ENCODE measurements at regions not wholly inside any gene's neighbourhood (a gene's known extent, or its start where the extent isn't known, plus 50 kb on each side); places are given as distances from the start of the nearest gene placed in this dataset.

- Histone ChIP-seq H3K27ac (ENCODE audit: insufficient read depth, low read depth, low read length) (no peak overlapping the region), H3K9ac (replicated peaks; ENCODE audit: extremely low read depth, insufficient read depth, low read length) (no peak overlapping the region), H3K9me1 (replicated peaks; ENCODE audit: control insufficient read depth, extremely low read depth, insufficient read depth, low read length) (no peaks in the 10 kb centered on the region), H3K9me3 (replicated peaks; ENCODE audit: control insufficient read depth, insufficient read depth, low read length) (no peaks in the 10 kb centered on the region), H3K27me3 (ENCODE audit: control insufficient read depth in 2 of 2, insufficient read depth in 2 of 2, low read length in 2 of 2) (no peaks in the 10 kb centered on the region), H3K79me2 (ENCODE audit: control insufficient read depth, insufficient read depth, low read length) (no peaks in the 10 kb centered on the region), H3K4me3 (replicated peaks in 1 of 3; ENCODE audit: insufficient read depth in 1 of 3, low read depth in 1 of 3, low read length in 3 of 3) (no peak overlapping the region), H2AFZ (ENCODE audit: low read depth, low read length) (no peak overlapping the region), H3K36me3 (ENCODE audit: control insufficient read depth in 2 of 2, extremely low read depth in 1 of 2, insufficient read depth in 2 of 2, low read length in 2 of 2) (no peaks in the 10 kb centered on the region), H3K4me1 (ENCODE audit: control insufficient read depth, extremely low read depth, insufficient read depth, low read length) (no peaks in the 10 kb centered on the region), H3K4me2 (ENCODE audit: insufficient read depth, low read length) (no peak overlapping the region), H4K20me1 (replicated peaks; ENCODE audit: control insufficient read depth, extremely low read depth, insufficient read depth, low read length) (no peaks in the 10 kb centered on the region)
- POLR2A ChIA-PET = no interaction called here
- DNase-seq (ENCODE audit: low read depth, low spot score) (no peak), FAIRE-seq (no peak)
- TF ChIP-seq MYC (IDR thresholded peaks at IDR 0.05; ENCODE audit: low read depth, low read length) (no peak), CTCF (IDR thresholded peaks at IDR 0.05; ENCODE audit: extremely low read depth in 1 of 2, insufficient read depth in 1 of 2, low read depth in 1 of 2, low read length in 2 of 2) (no peak), MAX (IDR thresholded peaks at IDR 0.05; ENCODE audit: insufficient read depth, insufficient read length) (no peak), JUN (IDR thresholded peaks at IDR 0.05; ENCODE audit: borderline replicate concordance, insufficient read depth, insufficient read length, low read depth) (no peak), POLR2AphosphoS5 (IDR thresholded peaks at IDR 0.05; ENCODE audit: insufficient read depth, low read depth, low read length) (no peak), EZH2 (IDR thresholded peaks at IDR 0.05; ENCODE audit: borderline replicate concordance, low read depth, low read length, severe bottlenecking) (no peak), GATA2 (IDR thresholded peaks at IDR 0.05; ENCODE audit: insufficient read depth, insufficient read length, low read depth, low read length) (no peak), FOS (IDR thresholded peaks at IDR 0.05; ENCODE audit: borderline replicate concordance, insufficient read depth, low read length) (no peak), POLR2A (IDR thresholded peaks at IDR 0.05; ENCODE audit: low read depth, low read length) (no peak)
- intact Hi-C loops (cut with micrococcal nuclease) = no loop called here
- BruUV-seq (replicated peaks) = no TSS peak
- CTCF ChIA-PET = no interaction called here
- dilution Hi-C loops (cut with MboI; ENCODE audit: extremely low pct_ligation_motif_present, low sequenced_read_pairs) = no loop called here
These were observed 1130.3 kb upstream of the CNTN5 start for GRCh38 chr11:97890466-97890865.

All from endothelial cell of umbilical vein (primary cell).